HG02763 (cell line): ENCODE measurements at regions not wholly inside any gene's neighbourhood (a gene's known extent, or its start where the extent isn't known, plus 50 kb on each side); places are given as distances from the start of the nearest gene placed in this dataset.

Experiments
- ATAC-seq: cut with Tn5 transposase; IDR thresholded peaks from one replicate; pipeline ENCODE4 v1.9.1; 2021; ENCODE audit warnings: mild to moderate bottlenecking, moderate library complexity; ENCODE audit not compliant: unreplicated experiment

DNA sequence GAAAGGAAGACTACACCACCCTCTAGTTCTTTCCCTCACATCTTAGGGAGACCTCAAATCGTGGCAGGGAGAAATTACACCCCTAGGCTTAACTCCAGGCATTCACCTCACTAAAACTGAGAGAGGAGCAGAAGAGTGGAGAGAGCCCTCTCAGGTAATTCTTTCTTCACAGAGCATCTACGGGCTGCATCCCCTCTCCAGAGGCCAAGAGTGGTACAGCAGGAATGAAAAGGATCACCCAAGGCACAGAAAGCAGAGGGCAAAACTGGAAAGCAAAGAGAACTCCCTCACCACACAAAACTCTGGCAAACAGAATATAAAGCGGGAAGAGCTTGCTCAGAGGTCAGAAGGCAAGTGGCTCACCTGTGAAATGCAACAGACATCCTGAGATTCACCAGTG lies 661.2 kb downstream of the TBC1D4 start:
- ATAC-seq: no peak

DNA sequence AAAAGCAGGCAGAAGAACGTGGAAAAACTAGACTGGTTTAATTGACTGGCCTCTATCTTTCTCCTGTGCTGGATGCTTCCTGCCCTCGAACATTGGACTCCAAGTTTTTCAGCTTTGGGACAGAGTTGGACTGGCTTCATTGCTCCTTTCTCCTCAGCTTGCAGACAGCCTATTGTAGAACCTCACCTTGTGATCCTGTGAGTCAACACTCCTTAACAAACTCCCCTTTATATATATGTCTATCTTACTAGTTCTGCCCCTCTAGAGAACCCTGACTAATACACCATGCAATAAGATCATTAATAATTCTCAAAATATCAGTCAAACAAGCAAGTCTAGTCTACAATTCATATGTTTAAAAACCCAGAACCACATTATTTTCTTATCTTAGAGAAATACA lies 662.4 kb downstream of the TBC1D4 start:
- ATAC-seq: no peak

DNA sequence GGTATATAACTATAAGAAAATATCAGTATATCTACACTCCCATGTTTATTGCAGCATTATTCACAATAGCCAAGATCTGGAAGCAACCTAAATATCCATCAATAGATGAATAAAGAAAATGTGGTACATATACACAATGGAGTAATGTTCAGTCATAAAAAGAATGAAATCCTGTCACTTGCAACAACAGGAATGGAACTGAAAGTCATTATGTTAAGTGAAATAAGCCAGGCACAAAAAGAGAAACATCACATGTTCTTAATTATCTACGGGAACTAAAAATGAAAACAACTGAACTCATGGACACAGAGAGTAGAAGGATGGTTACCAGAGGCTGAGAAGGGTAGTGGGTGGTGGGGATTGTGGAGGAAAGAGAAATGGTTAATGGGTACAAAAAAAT lies 665.2 kb downstream of the TBC1D4 start:
- no peak for ATAC-seq

DNA sequence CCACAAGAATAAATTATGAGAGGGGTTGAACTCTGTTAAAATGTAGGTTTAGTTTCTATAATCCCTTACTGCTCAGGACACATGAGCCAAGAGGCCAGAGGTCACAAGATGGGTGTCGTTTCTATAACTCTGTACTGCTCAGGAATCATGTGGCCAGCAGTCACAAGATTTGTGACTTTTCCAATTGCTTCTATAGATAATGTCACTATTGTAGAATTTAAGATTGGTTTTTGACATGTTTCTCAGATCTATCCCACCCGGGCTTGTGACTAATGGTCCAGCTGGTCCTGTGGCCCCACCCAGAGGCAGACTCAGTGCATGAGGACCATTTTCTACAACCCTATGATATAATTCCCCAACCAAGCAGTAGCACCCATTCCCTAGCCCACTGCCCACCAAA lies 662.0 kb upstream of the KLF12 start:
- ATAC-seq: no peak

DNA sequence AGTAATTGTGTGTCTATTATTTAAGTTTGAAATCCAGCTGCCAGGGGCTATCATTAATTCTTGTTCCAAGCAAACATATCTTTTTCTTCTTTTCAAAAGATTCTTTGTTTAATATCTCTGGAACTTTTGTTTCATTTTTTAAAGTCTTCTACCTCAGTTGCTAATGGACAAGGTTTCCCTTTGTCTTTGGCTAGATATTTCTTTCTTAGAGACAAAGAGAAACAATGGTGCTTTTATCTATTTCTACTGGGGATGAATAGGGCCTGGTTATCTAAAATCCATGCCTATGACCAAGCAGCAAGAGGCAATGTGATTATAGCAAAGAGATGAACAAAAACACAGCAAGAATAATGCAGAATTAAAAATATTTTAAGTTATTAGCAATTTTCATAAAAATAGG lies 661.3 kb upstream of the KLF12 start:
- no peak for ATAC-seq

DNA sequence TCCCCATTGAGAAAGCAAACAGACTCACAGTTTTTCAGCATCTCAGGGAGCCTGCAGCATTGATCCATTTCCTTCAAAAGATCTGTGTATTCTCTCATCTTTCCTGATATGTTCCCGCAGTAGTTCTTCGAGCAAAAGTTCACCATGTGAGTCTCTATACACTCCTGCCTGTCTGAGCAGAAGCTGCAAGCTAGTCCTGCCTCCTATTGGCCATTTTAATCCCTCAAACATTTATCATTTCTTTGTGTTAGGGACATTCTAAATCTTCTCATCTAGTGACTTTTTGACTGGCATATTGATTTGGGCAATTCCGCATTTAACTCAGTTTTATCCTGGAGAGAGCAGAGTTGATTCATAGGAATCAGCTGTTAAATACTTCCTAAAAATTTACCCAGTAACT lies 660.4 kb upstream of the KLF12 start:
- ATAC-seq: no peak

DNA sequence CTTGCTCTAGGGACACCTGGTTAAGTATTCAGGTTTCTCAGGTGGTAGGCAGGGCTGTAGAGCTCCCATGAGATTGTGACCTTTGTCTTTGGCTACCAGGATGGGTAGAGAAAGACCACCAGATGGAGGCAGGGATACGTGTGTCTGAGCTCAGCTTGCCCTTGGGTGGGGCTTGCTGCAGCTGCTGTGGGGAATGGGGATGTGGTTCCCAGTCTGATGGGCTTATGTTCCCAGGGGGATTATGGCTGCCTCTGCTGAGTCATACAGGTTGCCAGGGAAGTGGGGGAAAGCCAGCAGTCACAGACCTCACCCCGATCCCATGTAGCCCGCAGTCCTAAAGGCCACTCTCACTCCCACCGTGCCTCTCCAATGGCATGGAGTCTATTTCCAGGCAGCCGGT lies 659.9 kb upstream of the KLF12 start:
- ATAC-seq: no peak

DNA sequence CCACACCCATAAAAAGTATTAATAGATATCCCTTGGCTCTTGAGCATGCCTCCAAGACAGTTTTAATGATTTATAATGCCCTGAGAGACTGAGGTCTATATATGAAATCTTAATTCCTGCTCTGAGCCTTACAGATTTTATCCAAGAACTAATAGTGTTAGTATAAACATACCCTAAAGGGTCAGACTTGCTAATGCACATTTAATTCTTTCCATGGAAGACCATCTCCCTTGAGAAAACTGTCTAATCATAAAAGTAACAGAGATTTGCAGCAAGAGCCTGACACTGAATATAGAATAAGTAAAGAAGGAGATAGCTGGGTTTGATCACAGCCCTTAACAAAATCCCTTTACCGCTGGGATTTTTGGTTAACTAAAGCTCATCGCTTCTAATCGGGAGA lies 650.8 kb upstream of the KLF12 start:
- ATAC-seq: no peak

DNA sequence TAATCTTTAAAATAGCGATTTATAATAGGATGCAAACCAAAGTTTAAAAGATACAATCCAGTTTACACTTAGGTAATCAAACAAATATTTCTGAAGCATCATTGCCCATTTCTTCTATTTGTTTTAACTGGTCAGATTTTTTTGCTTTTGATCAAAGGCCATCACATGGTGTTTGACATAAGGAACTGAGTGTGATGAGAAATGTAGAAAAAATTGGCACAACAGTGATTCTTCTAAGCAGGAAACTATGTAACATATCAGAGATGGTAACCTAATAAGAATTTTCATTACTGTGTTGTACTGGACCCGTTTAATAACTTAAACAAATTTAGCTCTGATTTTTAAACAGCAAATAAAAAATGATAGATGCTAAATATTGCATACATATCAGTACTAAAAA lies 644.7 kb upstream of the KLF12 start:
- ATAC-seq: no peak

DNA sequence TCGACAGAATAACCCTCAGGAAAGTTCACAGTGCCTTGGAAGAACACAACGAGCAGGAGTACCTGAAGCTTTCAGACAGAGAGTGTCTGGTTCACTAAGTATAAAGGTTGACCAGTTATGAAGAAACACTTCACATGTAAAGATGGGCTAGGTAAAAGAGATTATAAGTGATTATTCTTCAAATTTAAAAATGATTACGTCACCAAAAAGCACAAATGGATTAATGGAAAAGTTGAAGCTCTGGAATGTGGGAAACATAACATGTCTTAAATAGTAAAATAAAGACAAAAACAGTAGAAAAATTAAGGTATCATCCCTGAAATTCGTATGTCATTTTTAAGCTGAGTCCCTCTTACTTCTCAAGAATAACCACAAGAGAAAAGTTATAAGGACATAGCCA lies 643.9 kb upstream of the KLF12 start:
- ATAC-seq: no peak

DNA sequence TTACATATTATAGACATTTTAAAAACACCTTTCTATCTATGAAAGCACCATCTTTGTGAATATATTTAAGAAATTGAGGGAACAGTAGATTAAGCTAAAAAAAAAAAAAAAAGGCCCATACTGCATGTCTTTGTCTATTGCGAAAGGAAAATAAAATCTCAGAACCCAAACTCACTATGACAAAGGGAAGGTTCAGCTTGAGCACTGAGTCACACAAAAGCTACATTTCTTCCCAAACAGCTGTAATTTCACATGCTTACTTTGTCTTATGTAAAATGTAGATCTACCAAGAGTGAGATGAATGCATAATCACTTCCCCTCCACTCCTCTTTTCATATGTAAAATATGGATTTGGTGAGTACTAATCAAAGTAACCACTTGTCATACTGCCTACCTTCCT lies 640.1 kb upstream of the KLF12 start:
- no peak for ATAC-seq

DNA sequence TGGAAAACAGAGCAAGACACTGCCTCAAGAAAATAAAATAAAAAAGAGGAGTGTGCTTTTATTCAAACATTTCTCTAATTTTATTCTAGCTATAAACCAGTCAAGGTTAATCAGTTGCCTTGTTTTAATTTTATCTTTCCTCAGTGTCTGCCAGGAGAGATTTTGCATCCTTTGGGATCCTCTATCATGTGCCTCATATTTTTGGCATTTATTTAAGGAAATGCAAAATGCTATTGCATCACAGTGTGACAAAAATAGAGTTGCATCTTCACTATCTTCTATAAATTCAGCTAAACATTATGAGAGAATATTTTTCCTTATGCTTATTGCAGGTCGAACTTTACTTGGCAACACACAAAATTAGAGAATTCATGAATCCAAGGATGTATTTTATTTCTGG lies 639.0 kb upstream of the KLF12 start:
- no peak for ATAC-seq

DNA sequence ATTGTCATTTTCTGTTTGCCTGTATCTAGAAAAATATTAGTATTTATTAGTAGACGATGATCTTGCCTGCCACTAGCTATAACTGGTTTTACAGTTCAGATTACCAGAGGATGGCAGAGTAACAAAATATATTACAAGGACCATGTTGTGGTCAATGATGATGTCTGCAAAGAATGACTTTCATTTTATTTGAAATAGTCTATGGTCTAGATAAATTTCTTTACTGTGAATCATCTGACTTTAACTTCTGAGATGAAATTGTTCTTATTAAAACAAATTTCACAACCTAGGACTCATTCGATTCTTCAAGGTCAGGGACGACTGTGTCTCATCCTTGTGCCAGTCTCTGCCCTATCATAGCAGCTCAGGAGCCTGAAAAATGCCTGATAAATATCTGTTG lies 637.8 kb upstream of the KLF12 start:
- no peak for ATAC-seq

DNA sequence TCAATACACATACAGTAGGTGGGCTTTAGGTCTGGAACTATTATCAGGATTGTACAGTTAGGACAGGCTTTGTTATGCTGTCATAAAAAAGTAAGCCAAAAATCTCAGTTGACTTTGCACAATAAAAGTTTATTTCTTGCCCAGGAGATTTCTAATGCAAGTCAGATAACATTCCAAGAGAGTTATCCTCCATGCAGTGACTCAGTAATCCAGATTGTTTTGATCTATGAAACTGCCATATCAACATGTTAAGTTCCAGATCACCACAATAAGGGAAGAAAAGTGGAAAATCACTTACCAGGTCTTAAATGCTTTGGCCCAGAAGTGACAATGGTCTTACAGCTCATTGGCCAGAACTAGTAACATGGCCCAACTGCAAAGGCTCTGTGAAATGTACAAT lies 636.2 kb upstream of the KLF12 start:
- ATAC-seq: no peak

DNA sequence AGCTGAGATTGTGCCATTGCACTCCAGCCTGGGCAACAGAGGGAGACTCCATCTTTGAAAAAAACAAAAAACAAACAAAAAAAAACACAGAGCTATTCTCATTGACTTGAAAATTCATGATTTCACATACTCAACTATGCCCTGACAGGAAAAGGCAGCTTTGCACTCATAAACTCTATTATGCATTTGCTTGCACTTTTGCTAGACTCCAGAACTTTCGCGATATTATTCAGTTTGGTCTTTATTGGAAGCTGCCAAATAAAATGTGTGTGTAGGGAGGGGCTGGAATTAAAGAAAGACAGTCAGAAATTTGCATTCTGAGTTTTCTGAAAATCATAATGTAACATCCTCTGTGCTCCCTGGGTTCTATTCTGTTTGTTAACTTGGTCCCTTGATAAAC lies 635.1 kb upstream of the KLF12 start:
- ATAC-seq: no peak

DNA sequence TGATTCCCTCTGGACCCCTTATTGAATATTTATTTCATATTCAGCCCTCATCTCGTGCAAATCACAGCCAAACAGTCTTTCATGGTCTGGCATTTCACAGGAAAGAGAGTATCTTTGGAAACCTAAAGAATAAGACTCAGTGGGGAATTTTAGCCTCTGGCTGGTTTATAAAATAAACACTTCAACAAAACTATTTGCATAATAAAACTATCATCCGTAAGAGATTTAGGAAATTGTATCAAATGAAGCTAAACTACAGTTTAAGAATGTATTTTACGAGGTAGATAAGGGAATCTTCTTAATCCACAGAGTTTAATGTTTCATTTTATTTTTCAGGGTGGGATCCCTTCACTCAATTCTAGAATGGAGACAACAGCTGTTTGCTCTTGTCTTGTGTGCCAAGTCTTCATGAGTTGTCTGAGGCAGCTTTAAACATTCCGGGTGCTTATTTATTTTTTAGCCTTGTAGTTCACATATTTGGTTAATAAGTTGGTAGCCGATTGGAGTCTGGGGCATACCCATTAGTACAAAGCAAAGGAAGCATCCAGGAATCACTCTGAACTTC lies 634.4 kb upstream of the KLF12 start:
- no peak for ATAC-seq

DNA sequence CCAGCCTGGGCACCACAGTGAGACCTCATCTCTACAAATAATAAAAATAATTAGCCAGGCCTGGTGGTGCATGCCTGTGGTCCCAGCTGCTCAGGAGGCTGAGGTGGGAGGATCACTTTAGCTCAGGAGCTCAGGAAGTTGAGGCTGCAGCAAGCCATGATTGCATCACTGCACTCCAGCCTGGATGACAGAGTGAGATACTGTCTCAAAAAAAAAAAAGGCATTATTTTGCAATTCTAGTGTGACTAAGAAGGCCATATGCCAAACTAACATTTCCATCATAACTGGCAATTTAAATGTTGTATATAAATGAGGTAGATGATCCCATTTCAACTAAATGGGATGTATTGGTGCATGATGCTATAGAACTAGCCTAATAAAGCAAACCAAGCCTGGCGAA lies 632.8 kb upstream of the KLF12 start:
- no peak for ATAC-seq

DNA sequence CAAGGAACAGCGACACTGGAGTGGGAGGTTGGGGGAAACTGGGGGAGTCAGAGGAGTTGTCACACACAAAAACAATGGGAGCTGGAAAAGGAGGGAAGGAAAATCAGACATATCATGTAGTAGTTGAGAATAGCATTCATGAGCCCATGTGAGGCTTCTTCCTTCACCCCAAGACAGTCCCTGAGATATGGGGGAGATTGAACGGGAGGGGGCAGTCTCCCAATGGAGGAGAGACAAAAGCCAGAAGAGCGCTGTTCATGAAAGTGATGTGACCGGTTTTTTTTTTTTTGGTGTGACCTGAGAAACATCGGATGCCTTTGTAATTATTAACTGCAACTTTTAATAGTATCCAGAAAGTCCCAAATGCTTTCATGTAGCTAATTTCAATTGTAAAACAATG lies 631.8 kb upstream of the KLF12 start:
- no peak for ATAC-seq

DNA sequence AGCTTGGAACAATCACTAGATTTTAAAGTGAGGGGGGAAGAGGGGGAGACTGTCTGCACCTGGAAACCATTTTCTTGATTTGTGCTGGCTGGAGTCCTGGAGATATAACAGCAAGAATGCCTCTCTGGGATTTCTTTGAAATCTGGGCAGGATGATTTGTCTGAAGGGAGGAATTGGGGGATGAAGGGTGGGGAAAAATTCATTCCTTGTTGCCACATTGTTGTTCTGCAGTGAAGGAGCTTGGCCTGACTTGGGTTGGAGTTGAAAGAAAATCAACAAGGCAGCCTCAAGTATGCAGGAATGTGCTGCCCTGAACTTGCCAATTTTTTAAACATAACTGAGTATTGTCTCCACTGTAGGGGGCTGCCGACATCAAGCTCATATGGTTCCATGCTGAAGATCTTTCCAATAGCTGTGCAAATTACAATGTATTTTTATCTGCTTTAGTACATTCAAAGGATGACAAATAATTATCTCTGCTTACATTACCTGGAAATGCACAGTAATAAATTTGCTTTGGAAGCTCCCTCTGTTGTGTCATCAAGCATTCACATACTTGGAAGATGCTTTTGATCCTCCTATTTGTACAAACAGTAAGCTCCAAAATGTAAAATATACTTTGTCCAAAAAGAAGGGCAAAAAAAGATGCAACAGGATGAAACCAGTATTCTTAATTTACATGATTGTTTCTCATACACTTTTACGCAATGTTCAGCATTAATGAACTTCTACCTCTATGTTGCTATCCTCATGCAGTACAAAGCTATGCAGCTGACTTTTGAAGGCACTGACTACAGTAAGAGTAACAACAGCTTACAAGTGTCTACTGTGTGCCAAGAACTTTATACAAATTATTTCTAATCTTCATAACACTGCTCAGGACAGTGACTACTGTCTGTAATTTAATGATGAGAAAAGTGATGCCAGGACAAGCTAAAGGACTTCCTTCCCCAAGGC lies 627.9 kb upstream of the KLF12 start:
- ATAC-seq: no peak

DNA sequence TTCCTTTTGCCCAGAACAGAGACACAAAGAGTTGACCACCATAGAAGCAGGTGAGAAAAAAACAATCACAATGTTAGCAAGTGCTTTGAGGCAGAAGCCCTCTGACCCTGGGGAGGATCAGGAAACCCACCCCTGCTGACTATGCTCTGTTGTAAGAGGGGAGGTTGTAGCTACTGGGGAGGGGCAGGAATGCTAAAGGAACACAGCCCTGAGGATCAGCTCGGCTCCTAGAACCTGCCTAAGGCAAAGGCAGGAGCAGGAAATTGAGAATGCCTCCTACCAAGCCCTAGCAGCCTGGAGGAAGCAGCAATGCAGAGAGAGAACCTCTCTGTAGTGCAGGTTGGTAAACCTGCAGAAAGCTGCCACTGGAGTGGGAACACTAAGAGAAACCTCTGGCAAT lies 624.0 kb upstream of the KLF12 start:
- ATAC-seq: no peak

DNA sequence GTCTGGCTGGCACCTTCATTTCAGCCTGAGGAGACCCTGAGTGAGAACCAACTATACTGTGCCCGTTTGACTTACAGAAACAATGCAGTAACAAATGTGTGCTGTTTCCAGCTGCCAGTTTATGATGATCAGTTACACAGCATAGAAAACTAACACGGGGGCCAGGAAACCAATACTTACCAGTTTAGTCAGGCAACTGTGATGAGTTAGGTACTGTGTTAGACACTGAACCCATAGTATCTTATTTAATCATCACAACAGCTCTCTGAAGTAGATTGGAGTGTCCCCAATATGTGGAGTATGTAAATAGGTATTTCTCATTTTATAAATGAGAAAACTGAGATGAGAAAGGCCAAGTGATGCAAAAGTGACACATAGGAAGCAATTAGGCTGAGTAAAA lies 620.9 kb upstream of the KLF12 start:
- no peak for ATAC-seq

DNA sequence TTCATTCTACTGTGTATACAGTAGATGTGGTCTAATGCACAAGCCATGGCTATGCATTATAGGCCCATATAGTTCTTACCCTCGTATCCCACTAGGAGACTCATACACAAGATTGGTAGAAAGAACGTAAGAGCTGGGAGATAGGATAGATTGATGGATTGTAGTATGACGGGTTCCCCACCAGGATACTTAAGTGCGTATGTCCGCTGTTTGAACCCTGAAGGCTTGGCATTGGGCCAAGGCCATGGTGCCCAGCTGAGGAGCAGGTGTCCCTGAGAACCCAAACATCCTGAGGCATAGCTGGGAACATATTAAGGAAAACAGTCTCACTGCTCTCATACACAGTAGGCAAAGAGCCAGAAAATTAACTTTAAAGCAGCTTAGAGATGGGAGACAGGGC lies 617.5 kb upstream of the KLF12 start:
- no peak for ATAC-seq
